HAP-1 (cell line): ENCODE measurements at regions not wholly inside any gene's neighbourhood (a gene's known extent, or its start where the extent isn't known, plus 50 kb on each side); places are given as distances from the start of the nearest gene placed in this dataset.
A peak's percentile ranks its signal among the peaks of the same experiment; 100 is the strongest.
"Not testable (repeated sequence)": the region's sequence is repeated elsewhere in the genome, so short reads cannot be mapped to it uniquely, and the experiment has no call there.

ENCODE experiments used
- DNase-seq, 2 experiments: peaks; one replicate each; pipeline ENCODE4 v3.0.0-alpha.2; 2016 to 2020; ENCODE audit warnings: low spot score in 2 of 2
- H3K27me3 ChIP-seq: fragments of 250-450 bp; sonication (Bioruptor Pico); 2 replicates; pipeline ENCODE4 v1.5.1; 2020; ENCODE audit warnings: low read depth, mild to moderate bottlenecking, moderate library complexity
- H3K36me3 ChIP-seq: fragments of 250-450 bp; sonication (Bioruptor Pico); replicated peaks from 2 replicates; pipeline ENCODE4 v1.5.1; 2020; ENCODE audit warnings: mild to moderate bottlenecking
- H3K4me1 ChIP-seq: fragments of 250-450 bp; sonication (Bioruptor Pico); 2 replicates; pipeline ENCODE4 v1.5.1; 2020; ENCODE audit warnings: mild to moderate bottlenecking
- H3K4me3 ChIP-seq: fragments of 250-450 bp; sonication (Bioruptor Pico); 2 replicates; pipeline ENCODE4 v1.5.1; 2020; ENCODE audit warnings: mild to moderate bottlenecking, moderate library complexity
- H3K9me3 ChIP-seq: fragments of 250-450 bp; sonication (Bioruptor Pico); 2 replicates; pipeline ENCODE4 v1.5.1; 2020; ENCODE audit warnings: mild to moderate bottlenecking, moderate library complexity
- in situ Hi-C: fragments of 300-500 bp; cut with MboI; formaldehyde crosslinking; loops from 3 replicates; pipeline ENCODE4 v1.14.3; 2020; ENCODE audit warnings: low sequenced_read_pairs, inconsistent platforms, mixed read lengths

DNA sequence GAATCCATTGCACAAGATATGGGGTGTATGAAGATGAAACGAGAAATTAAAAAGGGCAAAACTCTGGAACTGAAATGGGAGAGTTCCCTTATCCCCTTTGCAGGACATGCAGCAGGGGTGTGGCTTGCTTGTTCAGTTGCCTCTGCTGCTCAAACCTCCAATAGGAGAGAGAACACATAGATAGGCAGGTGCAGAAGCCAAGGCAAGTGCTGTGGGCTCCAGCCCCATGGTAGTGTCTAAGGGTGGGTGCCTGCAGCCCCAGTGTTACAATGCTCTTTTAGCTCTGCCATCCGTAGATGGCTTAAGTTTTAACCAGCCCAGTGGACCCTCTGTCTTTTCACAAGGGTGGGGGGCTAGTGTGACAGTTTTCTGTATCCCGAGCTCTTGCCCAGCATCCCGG lies 69.7 kb downstream of the CMAS start:
- in situ Hi-C loops = no loop called here
- DNase-seq = no peak
- Histone ChIP-seq H3K4me3 (no peak overlapping the region), H3K27me3 (no peaks in the 10 kb centered on the region; the same call in 1 of the 2 replicates), H3K9me3 (no peaks in the 10 kb centered on the region), H3K4me1 (no peaks in the 10 kb centered on the region), H3K36me3 (no peaks in the 10 kb centered on the region)

DNA sequence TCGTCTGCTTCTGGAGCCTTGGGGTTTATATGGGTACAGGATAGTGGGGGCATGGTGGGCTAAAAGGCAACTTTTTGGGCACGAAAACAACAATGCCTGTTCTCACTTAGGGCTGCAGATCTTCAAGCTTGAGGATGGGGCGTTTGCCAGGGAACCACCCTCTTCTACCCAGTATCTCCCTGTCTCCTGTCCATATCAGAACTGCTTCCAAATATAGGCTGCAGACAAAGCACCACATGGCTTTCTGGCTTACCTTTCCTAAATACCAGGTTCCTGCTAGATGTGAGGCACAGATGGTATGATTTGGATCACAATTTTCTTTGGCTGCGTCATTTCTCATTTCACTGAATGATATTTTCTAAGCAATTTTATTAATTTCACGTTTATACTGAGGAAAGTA lies 70.4 kb downstream of the CMAS start:
- no peak overlapping the region for H3K4me3 ChIP-seq
- in situ Hi-C loops = no loop called here
- no peaks in the 10 kb centered on the region for H3K4me1 ChIP-seq
- no peak for DNase-seq
- H3K9me3 ChIP-seq = no peaks in the 10 kb centered on the region
- H3K36me3 ChIP-seq = no peaks in the 10 kb centered on the region
- no peaks in the 10 kb centered on the region; the same call in 1 of the 2 replicates for H3K27me3 ChIP-seq

DNA sequence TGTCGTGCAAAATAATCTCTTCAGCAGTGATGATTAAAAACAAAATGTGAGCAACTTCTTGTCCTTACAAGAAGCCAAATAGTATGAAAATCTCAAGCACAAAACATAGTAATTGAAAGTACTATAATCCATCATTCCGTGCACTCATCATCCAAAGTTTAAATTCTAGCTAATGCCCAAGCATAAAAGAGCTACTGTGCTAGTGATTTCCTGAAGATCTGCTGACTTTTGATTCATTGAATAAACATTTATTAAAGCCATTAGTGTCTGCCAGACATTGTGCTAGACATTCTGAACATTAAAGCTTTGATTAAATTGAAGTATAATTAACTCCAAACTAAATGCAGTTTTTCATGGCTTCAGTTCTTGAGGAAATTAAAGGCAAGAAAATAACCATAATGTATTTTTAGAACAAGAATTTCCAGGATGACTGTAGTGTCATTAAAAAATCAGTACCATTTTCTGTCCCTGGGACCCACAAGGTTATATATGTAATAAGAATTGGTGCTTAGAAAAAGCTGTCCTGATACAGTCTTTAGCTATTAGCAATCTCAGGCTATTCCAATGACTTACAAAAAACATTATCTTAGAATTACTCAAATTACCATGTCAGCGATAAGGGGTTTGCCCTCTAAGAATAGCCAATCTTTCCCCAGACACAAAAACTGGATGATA lies 71.7 kb downstream of the CMAS start:
- Histone ChIP-seq H3K36me3 (no peaks in the 10 kb centered on the region), H3K4me3 (no peak overlapping the region), H3K4me1 (no peaks in the 10 kb centered on the region), H3K27me3 (no peaks in the 10 kb centered on the region; the same call in 1 of the 2 replicates), H3K9me3 (no peaks in the 10 kb centered on the region)
- in situ Hi-C loops = no loop called here
- DNase-seq = no peak

DNA sequence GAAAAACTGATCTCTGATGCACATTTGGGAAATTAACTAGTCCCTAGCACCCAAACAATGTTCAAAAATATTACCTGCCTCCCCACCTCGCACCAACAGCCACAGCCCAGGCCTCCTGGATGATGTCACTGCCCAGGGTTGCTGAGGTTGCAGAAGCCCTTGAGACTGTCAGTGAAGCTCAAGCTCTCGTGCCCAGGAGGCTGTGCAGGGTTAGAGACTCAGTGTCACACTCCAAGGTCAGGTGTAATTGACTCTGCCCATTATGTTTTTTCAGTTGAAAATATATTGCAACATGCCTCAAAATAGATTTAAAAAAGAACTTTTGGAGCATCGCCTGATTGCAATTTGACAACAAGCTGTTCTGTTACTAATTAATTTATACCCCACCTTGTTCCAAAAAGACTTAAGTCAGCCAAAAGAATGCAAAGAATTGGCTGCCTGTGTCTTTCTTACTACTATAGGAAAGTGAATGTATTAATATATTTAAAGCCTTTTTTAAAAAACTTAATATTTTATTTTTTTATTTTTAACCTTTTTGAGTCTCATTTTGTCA lies 72.3 kb downstream of the CMAS start:
- Histone ChIP-seq H3K27me3 (no peaks in the 10 kb centered on the region; the same call in 1 of the 2 replicates), H3K36me3 (no peaks in the 10 kb centered on the region), H3K9me3 (no peaks in the 10 kb centered on the region), H3K4me3 (no peak overlapping the region), H3K4me1 (no peaks in the 10 kb centered on the region)
- in situ Hi-C loops = no loop called here
- no peak for DNase-seq

DNA sequence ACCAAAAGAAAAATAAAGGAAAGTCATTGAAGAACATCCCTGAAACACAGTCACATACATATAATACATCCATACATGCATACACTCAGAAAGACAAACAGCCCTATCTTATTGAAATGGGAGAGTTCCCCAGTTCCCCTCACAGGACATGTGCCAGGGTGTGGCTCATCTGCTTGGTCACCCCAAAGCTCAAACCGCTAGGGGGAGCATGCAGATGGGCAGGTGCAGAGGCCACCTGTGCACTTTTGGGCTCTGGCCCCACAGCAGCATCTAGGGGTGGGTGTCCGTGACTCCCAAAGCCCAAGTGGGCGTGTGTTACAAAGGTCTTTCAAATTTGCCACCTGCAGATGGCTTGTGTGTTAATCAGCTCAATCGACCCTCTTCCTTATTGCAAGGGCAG lies 75.2 kb downstream of the CMAS start:
- Histone ChIP-seq H3K9me3 (no peaks in the 10 kb centered on the region), H3K4me3 (no peak overlapping the region), H3K27me3 (no peaks in the 10 kb centered on the region; the same call in 1 of the 2 replicates), H3K4me1 (no peaks in the 10 kb centered on the region), H3K36me3 (no peaks in the 10 kb centered on the region)
- in situ Hi-C loops = no loop called here
- peak in 1 of 2 experiments; percentile 23 for DNase-seq

DNA sequence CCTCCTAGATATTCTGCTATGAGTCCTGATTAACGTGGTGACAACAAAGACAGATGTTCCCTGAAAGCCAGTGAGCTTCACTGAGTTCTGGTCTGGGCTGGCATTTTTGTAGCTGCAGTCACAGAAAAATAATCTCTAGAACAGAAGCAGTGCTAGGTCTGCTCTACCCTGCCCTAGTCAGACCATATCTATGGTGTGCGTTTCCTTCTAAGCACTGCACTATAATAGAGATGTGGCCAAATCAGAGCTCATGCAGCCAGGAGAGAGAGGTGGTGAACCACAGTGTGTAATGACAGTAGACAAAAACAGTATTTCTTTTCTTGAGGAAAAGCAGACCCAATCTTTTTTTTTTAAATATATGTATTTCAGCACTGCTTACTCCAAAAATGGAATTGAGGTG lies 76.3 kb downstream of the CMAS start:
- DNase-seq = no peak
- in situ Hi-C loops = no loop called here
- Histone ChIP-seq H3K4me1 (no peaks in the 10 kb centered on the region), H3K27me3 (no peaks in the 10 kb centered on the region), H3K36me3 (no peaks in the 10 kb centered on the region), H3K9me3 (no peaks in the 10 kb centered on the region), H3K4me3 (no peak overlapping the region)

DNA sequence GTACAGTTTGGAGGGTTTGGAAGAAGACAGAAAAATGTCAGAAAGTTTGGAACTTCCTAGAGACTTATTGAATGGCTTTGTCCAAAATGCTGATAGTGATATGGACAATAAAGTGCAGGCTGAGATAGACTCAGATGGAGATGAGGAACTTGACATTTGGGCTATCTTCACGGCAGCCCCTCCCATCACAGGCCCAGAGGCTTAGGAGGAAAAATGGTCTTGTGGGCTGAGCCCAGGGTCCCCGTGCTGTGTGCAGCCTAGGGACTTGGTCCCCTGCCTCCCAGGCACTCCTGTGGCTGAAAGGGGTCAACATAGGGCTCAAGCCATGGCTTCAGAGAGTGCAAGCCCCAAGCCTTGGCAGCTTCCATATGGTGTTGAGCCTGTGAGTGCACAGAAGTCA lies 79.0 kb downstream of the CMAS start:
- Histone ChIP-seq H3K27me3 (no peaks in the 10 kb centered on the region), H3K9me3 (no peaks in the 10 kb centered on the region), H3K4me3 (no peak overlapping the region), H3K4me1 (no peaks in the 10 kb centered on the region), H3K36me3 (no peaks in the 10 kb centered on the region)
- in situ Hi-C loops = no loop called here
- no peak for DNase-seq

DNA sequence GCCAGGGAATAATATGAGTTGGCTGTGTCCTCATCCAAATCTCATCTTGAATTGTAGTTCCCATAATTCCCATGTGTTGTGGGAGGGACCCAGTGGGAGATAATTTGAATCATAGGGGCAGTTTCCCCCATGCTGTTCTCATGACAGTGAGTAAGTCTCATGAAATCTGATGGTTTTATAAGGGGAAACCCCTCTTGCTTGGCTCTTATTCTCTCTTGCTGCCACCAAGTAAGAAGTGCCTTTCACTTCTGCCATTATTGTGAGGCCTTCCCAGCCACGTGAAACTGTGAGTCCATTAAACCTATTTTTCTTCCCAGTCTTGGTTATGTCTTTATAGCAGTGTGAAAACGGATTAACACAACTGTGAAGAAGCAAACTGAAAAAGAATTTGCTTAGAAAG lies 80.1 kb downstream of the CMAS start:
- DNase-seq, H3K4me3 ChIP-seq, in situ Hi-C loops, H3K36me3 ChIP-seq, H3K4me1 ChIP-seq, H3K9me3 ChIP-seq, H3K27me3 ChIP-seq: not testable (repeated sequence)

DNA sequence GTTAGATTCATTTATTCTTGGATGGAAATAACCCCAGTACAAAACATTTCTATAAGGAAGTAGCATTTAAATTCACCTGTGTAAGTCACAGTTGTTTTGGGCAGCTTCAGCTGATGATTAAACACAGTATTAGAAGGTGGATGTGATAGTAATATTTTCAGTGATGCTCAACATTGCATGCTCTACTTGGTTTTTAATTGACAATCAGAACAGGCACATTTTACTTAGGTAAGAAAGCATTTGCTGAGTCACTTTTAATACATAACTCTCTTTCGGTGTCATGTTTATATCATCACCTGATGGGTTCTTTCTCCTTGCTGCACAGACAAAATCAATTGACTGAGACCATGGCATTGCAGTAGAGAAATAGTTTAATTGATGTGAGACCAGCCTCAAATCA lies 80.7 kb downstream of the CMAS start:
- DNase-seq = no peak
- no peaks in the 10 kb centered on the region for H3K27me3 ChIP-seq
- in situ Hi-C loops = no loop called here
- H3K36me3 ChIP-seq = no peaks in the 10 kb centered on the region
- no peaks in the 10 kb centered on the region for H3K9me3 ChIP-seq
- H3K4me3 ChIP-seq = no peak overlapping the region
- no peaks in the 10 kb centered on the region for H3K4me1 ChIP-seq

DNA sequence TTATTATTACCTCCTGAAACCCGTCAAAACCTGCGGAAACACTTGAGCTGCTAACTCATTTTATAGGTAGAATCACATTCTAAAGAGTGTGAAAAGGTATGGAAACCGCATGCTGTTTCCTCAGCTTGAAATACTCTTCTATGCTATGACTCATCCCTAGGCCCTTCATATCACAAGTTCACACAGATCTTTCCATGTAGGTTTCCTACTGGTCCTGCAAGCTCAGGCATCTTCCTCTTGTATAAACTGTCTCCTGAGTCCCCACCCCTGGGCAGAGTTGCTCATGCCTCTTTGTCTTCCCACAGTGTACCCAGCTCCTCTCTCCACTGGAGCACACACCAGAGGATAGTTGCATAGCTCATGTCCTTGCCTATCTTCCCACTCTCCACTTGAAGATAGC lies 84.7 kb downstream of the CMAS start:
- H3K27me3 ChIP-seq = no peaks in the 10 kb centered on the region
- H3K9me3 ChIP-seq = no peaks in the 10 kb centered on the region
- no peak overlapping the region for H3K4me3 ChIP-seq
- H3K4me1 ChIP-seq = no peaks in the 10 kb centered on the region
- H3K36me3 ChIP-seq = no peaks in the 10 kb centered on the region
- in situ Hi-C loops = no loop called here
- no peak for DNase-seq

DNA sequence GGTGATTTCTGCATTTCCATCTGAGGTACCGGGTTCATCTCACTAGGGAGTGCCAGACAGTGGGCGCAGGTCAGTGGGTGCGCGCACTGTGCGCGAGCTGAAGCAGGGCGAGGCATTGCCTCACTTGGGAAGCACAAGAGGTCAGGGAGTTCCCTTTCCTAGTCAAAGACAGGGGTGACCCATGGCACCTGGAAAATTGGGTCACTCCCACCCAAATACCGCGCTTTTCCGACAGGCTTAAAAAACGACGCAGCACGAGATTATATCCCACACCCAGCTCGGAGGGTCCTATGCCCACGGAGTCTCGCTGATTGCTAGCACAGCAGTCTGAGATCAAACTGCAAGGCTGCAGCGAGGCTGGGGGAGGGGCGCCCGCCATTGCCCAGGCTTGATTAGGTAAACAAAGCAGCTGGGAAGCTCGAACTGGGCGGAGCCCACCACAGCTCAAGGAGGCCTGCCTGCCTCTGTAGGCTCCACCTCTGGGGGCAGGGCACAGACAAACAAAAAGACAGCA lies 90.6 kb downstream of the CMAS start:
- H3K27me3 ChIP-seq, H3K4me3 ChIP-seq, H3K36me3 ChIP-seq, DNase-seq, H3K4me1 ChIP-seq, in situ Hi-C loops, H3K9me3 ChIP-seq: not testable (repeated sequence)
